ENCODE measurements at regions not wholly inside any gene's neighbourhood (a gene's known extent, or its start where the extent isn't known, plus 50 kb on each side); places are given as distances from the start of the nearest gene placed in this dataset.

- no peak for DNase-seq
Observed at GRCh38 chr16:63298993-63299392, 1262.8 kb upstream of the CDH8 start.

GRCh38 chr16:63292036-63292435 lies 1255.8 kb upstream of the CDH8 start:
- no peak for DNase-seq

- peak; percentile 26 to 30 for DNase-seq
Observed at GRCh38 chr16:63289834-63290460, 1253.7 kb upstream of the CDH8 start.

- no peak for DNase-seq
Observed at GRCh38 chr16:63287401-63287800, 1251.2 kb upstream of the CDH8 start.

GRCh38 chr16:63283721-63284120 lies 1247.5 kb upstream of the CDH8 start:
- DNase-seq: no peak

- no peak for DNase-seq
Observed at GRCh38 chr16:63244631-63245030, 1208.4 kb upstream of the CDH8 start.

- no peak for DNase-seq
Observed at GRCh38 chr16:63241497-63242028, 1205.3 kb upstream of the CDH8 start.

- DNase-seq: no peak
Observed at GRCh38 chr16:63239065-63239570, 1202.9 kb upstream of the CDH8 start.

- DNase-seq: no peak
Observed at GRCh38 chr16:63230421-63231040, 1194.3 kb upstream of the CDH8 start.

GRCh38 chr16:63228259-63228658 lies 1192.0 kb upstream of the CDH8 start:
- no peak for DNase-seq

- DNase-seq: no peak
Observed at GRCh38 chr16:63223851-63224250, 1187.6 kb upstream of the CDH8 start.

GRCh38 chr16:63216696-63217423 lies 1180.6 kb upstream of the CDH8 start:
- no peak for DNase-seq

- no peak for DNase-seq
Observed at GRCh38 chr16:63201851-63202250, 1165.6 kb upstream of the CDH8 start.

GRCh38 chr16:63200940-63201339 lies 1164.7 kb upstream of the CDH8 start:
- no peak for DNase-seq

GRCh38 chr16:63195336-63195735 lies 1159.1 kb upstream of the CDH8 start:
- no peak for DNase-seq

GRCh38 chr16:63192980-63193379 lies 1156.7 kb upstream of the CDH8 start:
- DNase-seq: no peak

- no peak for DNase-seq
Observed at GRCh38 chr16:63188086-63188771, 1152.0 kb upstream of the CDH8 start.

GRCh38 chr16:63187638-63188037 lies 1151.4 kb upstream of the CDH8 start:
- DNase-seq: no peak

GRCh38 chr16:63185235-63185780 lies 1149.1 kb upstream of the CDH8 start:
- DNase-seq: no peak

GRCh38 chr16:63183743-63184142 lies 1147.5 kb upstream of the CDH8 start:
- DNase-seq: no peak

- no peak for DNase-seq
Observed at GRCh38 chr16:63175313-63175712, 1139.1 kb upstream of the CDH8 start.

GRCh38 chr16:63174801-63175200 lies 1138.6 kb upstream of the CDH8 start:
- DNase-seq: no peak

- DNase-seq: no peak
Observed at GRCh38 chr16:63171545-63171944, 1135.3 kb upstream of the CDH8 start.
